Pancreas (tissue), 10 donors: ENCODE measurements at regions not wholly inside any gene's neighbourhood (a gene's known extent, or its start where the extent isn't known, plus 50 kb on each side); places are given as distances from the start of the nearest gene placed in this dataset.

Experiments used
- ATAC-seq, 4 donors: fragments of 200-7000 bp; cut with Tn5 transposase; one replicate each; pipeline versions ENCODE4 v1.8.0 to v1.9.1; 2020; ENCODE audit warnings: mild to moderate bottlenecking in 4 of 4, moderate library complexity in 4 of 4
- DNase-seq, 6 donors: peaks; one replicate each; pipeline ENCODE4 v3.0.0-alpha.2; 2020
- FAIRE-seq: peaks from 2 replicates; lab custom pipeline; 2012; peaks lifted over from hg19 to GRCh38; lab: Jason Lieb, UNC
- H3K27ac ChIP-seq, 4 donors: fragments of 200-600 bp; sonication (generic); 1 replicate in 3 of 4; 2 replicates in 1 of 4; pipeline versions ENCODE4 v1.5.0 to v1.8.0; 2020
- H3K27me3 ChIP-seq, 4 donors: fragments of 200-600 bp; one replicate each; pipeline ENCODE4 v1.8.0; 2021
- H3K36me3 ChIP-seq, 3 donors: fragments of 200-600 bp; sonication (generic) in 1 of 3; one replicate each; pipeline versions ENCODE4 v1.5.0 to v1.8.0; 2020 to 2021
- H3K4me1 ChIP-seq, 3 donors: fragments of 200-600 bp; one replicate each; pipeline ENCODE4 v1.8.0; 2021
- H3K4me3 ChIP-seq, 4 donors: fragments of 200-600 bp; sonication (generic) in 2 of 4; one replicate each; pipeline versions ENCODE4 v1.5.0 to v1.8.0; 2020 to 2021
- H3K9me3 ChIP-seq, 4 donors: fragments of 200-600 bp; one replicate each; pipeline ENCODE4 v1.8.0; 2021
- CTCF ChIP-seq, 4 donors: fragments of 200-600 bp; sonication (generic) in 3 of 4; IDR thresholded peaks; one replicate each; pipeline versions ENCODE4 v1.5.0 to v1.8.0; 2021; ENCODE audit warnings: antibody characterized with exemption in 4 of 4
- WGBS, 2 donors: extraction: QIAGEN DNeasy Blood & Tissue Kit; methylation state at CpG; one replicate each; pipeline ENCODE4 v1.1.7; 2013; 5-methylcytosine and 5-hydroxymethylcytosine counted together
- intact Hi-C, 3 donors: fragments of 100-400 bp; cut with DNase I; formaldehyde crosslinking; loops; one replicate each; pipeline versions ENCODE4 v1.11.1 to v1.14.2; 2022
- donor health status: healthy with polysubstance abuse.
- donor health status: DM: no; HTN: no; CAD: no; lungs with moderate emphysema.
- donor health status: DM: no; HTN: no; CAD: no.
- donor health status: control.
- donor health status: control.
- donor health status: Bipolar disorder and iron deficiency.
- donor health status: DM: yes; HTN: yes; CAD: no.
- donor health status: DM: no; HTN: no; CAD: no.
- donor health status: DM: no; HTN: no; CAD: no.
- donor health status: DM: yes; HTN: yes; CAD: no.

GRCh38 chr5:25405850-25406249 is 761.1 kb upstream of the CDH10 start:
- Histone ChIP-seq H3K4me3 (no peak overlapping the region), H3K4me1 (no peaks in the 10 kb centered on the region), H3K9me3 (no peaks in the 10 kb centered on the region), H3K27ac (no peak overlapping the region), H3K27me3 (no peaks in the 10 kb centered on the region), H3K36me3 (no peaks in the 10 kb centered on the region)
- 47 to 59% methylated on average over 1 of the region's 1 CpG for WGBS, 2 donors
- ATAC-seq, result no peak
- no peak for TF ChIP-seq CTCF (IDR thresholded peaks at IDR 0.05)
- no peak for FAIRE-seq
- DNase-seq, result no peak
- intact Hi-C loops, result no loop called here

- WGBS, 2 donors, result 82 to 88% methylated on average over 1 of the region's 1 CpG
- Histone ChIP-seq H3K27ac (no peak overlapping the region), H3K9me3 (no peaks in the 10 kb centered on the region), H3K27me3 (no peaks in the 10 kb centered on the region), H3K4me1 (no peaks in the 10 kb centered on the region), H3K4me3 (no peak overlapping the region), H3K36me3 (no peaks in the 10 kb centered on the region)
- DNase-seq, result no peak
- TF ChIP-seq CTCF (IDR thresholded peaks at IDR 0.05), result no peak
- ATAC-seq, result no peak
- intact Hi-C loops, result no loop called here
- FAIRE-seq, result no peak
Measured at GRCh38 chr5:25399878-25400480, 755.2 kb upstream of the CDH10 start.

- no peak for FAIRE-seq
- intact Hi-C loops, result no loop called here
- Histone ChIP-seq H3K4me1 (no peaks in the 10 kb centered on the region), H3K36me3 (no peaks in the 10 kb centered on the region), H3K9me3 (no peaks in the 10 kb centered on the region), H3K27me3 (no peaks in the 10 kb centered on the region), H3K4me3 (no peak overlapping the region), H3K27ac (no peak overlapping the region)
- TF ChIP-seq CTCF (IDR thresholded peaks at IDR 0.05), result no peak
- no peak for ATAC-seq
- no peak for DNase-seq
- WGBS, 2 donors, result 33 to 47% methylated on average over 1 of the region's 1 CpG
Measured at GRCh38 chr5:25393957-25394356, 749.2 kb upstream of the CDH10 start.

- Histone ChIP-seq H3K36me3 (no peaks in the 10 kb centered on the region), H3K4me1 (no peaks in the 10 kb centered on the region), H3K27ac (no peak overlapping the region), H3K4me3 (no peak overlapping the region), H3K27me3 (no peaks in the 10 kb centered on the region), H3K9me3 (no peaks in the 10 kb centered on the region)
- no peak for TF ChIP-seq CTCF (IDR thresholded peaks at IDR 0.05)
- 69 to 86% methylated on average over 1 of the region's 1 CpG for WGBS, 2 donors
- intact Hi-C loops, result no loop called here
- DNase-seq, result no peak
- FAIRE-seq, result no peak
- ATAC-seq, result no peak
Measured at GRCh38 chr5:25393256-25393655, 748.5 kb upstream of the CDH10 start.

GRCh38 chr5:25387953-25388352 is 743.2 kb upstream of the CDH10 start:
- no peak overlapping the region for H3K27ac ChIP-seq
- H3K9me3 ChIP-seq, result no peaks in the 10 kb centered on the region
- H3K4me3 ChIP-seq, result no peak overlapping the region
- ATAC-seq, result no peak
- H3K4me1 ChIP-seq, result no peaks in the 10 kb centered on the region
- TF ChIP-seq CTCF (IDR thresholded peaks at IDR 0.05), result no peak
- no peaks in the 10 kb centered on the region for H3K36me3 ChIP-seq
- FAIRE-seq, result no peak
- intact Hi-C loops, result no loop called here
- no peaks in the 10 kb centered on the region for H3K27me3 ChIP-seq
- no peak for DNase-seq
- 17 to 23% methylated on average over 1 of the region's 1 CpG for WGBS, 2 donors
